GM18909 (cell line): ENCODE measurements at regions not wholly inside any gene's neighbourhood (a gene's known extent, or its start where the extent isn't known, plus 50 kb on each side); places are given as distances from the start of the nearest gene placed in this dataset.

ENCODE experiments used
- ATAC-seq: cut with Tn5 transposase; IDR thresholded peaks from one replicate; pipeline ENCODE4 v1.9.1; 2021; ENCODE audit warnings: mild to moderate bottlenecking; ENCODE audit not compliant: unreplicated experiment, poor library complexity

DNA sequence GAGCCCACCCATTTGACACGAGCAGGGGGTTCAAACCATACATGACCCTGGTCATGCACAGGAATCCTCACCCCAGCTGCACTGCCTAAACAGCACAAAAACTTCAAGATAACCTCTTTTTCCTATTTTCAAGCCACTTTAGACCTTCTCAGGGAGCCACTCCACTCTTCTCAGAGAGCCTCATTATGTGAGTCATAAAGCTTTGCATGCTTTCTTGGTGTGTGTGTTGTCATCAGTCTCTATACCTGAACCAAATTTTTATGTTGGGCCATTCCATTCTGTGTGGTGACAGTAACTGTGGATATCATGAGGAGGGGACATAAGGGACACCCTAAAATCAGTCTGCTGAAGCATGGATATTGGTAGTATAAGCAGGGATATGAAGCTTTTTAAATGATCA is 769.5 kb upstream of the API5 start:
- no peak for ATAC-seq

DNA sequence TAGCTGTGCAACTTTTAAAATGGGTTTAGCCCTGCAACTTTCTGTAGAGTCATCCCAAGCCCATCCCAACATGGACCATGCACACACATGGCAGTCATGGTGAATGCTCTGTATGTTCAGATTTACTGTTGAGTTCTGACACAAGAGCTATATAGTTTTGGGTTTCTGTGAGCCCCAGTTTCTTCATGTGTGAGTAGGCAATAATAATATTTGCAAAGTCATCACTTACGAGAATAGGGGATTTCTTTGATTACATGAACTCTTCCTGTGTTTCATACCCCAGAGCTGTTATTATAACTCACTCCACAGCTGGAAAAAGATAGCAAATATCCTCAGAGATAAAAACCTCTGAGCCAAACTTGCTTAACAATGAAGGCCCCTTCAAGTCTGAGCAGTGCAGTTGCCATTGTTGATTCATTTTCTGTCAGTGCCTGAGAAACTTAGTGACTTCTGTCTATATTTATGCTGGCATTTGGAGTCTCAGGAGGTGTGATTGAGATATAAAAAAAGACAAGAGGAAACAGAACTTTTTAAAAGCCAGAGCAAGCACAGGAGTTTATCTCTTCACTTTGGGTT is 767.9 kb upstream of the API5 start:
- ATAC-seq = no peak

DNA sequence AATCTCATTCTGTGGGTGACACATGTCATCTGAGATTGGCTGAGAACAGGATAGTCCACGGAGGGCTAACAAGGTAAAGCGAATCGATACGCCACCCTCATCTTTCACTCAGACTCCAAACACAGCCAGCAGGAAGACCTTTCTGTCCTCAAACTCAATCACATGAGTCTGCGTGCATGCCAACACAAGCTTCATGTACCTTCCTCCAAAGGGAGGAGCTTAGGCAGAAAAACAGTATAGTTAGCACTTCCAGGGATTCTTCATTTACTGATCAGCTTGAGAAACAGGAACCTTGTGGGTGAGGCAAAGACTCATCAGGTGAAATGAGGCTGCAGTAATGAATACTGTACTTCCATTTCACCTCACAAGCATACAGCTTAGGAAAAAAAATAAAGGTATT is 767.1 kb upstream of the API5 start:
- no peak for ATAC-seq

DNA sequence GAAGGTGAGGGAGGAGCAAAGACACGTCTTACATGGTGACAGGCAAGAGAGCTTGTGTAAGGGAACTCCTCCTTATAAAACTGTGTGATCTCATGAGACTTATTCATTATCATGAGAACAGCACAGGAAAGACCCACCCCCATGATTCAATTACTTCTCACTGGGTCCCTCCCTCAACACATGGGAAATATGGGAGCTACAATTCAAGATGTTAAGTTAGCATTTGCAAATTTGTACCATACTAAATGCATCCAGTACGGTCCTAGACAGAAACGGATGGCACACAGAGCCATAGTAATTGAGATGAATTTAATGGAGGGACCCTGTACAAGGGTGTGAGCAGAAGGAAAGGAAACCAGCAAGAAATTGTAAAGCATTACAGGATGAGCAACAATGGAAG is 765.8 kb upstream of the API5 start:
- ATAC-seq = no peak

DNA sequence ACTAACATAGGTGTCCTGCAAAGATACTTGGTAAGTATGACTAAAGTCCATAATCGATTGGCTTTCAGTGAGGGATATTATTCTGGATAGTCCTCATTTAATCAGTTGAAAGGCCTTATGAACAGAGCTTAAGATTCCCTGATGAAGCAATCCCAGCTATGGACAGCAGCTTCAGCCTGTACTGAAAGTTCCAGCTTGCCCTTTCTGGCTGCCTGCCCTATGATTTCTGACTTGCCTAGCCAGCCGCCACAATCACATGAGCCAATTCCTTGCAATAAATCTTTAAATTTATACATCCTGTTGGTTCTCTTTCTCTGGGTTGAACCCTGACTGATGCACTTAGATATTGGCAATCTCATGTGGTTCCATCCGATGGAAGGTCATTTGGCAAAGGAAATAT is 759.0 kb upstream of the API5 start:
- no peak for ATAC-seq

DNA sequence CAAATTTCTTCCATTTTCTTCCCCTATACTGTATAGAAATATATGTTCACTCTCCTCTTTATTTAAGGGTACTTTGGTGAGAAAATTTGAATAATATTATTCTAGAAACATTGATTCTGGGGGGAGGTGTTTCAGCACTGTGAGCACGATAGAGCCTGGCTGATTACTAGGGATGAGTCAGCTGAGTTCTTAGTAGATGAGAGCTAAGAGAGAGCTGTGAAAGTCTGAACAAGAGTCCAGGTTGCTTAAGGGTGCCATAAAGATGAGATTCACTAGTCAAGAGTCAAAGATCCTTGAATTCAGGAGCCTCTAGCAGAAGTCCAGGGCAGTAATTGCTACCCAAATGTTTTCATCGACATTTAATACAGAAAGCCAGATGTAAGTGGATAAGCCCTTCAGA is 756.6 kb upstream of the API5 start:
- no peak for ATAC-seq

DNA sequence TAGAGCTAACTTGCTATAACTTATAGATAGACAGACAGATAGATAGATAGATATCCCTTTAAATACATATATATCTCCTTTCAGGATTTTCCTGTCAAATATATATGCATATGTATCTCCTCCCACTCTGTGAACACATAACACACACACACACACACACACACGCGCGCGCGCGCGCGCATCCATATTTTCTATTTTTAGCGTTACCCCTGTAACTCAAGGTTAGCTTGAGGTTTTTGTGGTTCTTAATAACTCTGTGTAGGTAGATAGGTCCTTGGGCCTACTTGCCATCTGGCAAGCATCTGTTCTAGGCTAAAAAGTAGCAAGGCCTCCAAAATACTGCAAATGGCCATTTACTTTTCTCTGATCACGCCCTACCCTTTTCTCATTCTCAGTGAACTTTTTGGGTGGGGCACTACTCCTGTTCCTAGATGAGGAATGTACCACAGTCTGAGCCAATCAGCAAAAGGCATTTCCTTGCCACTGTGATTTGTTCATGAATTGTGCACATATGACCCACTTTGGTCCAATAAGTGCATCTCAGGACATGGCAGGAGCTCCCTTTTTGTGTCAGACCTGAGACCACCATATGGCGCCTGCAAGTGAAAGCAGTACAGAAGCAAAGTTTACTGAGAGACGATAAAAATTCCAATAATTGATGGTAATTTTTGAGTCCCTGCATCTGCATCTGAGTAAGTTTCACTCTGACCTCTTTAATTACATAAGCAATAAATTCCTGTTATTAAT is 740.5 kb upstream of the API5 start:
- ATAC-seq = no peak

DNA sequence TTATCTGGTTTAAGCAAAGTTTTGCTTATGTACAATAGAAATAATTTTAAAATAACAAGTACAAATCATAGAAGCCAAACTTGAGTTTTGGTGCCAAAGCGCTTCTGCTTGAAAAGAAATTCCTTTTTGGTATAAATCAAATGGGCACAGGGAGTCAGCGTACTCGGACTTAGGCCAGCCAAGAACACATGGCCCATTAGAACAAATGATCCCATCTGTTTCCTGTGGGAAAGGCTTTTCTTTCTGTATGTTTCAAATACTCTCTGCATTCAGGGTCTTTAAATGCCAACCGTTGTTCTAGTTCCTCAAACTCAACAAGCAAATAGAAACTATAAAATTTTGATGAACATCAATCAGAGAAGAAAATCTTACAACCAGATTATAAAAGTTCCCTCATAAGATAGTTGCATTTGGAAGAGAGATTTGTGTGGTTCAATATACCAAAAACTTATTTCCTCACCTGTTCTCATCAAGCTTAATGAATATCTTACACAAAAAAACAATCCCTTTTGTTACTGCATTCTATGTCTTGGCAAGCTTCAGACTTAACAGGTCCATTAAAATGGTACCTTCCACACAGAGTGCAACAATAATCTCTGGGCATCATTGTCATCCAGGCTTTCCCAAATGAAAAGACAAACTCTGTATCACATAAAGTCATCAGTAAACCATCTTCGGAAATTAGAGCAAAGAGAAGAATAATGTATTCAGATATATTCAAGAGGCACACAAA is 739.8 kb upstream of the API5 start:
- ATAC-seq = no peak

DNA sequence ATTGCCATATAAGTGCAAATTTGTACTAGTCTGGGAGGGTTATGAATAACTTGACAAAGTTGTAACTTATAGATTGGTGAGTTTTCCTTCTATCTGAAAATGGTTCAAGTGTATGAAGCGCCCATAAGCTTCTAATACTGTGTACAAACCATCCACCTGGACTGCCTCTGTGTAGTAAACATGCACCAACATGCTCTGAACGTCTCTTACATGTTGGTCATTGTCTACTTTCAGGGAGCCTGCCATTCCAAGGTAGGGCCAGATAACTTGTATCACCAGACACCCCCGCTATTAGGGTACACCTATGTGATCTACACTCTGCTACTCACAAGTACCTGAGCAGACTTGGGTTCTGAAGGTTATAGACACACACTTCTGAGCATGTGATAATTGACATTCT is 735.5 kb upstream of the API5 start:
- no peak for ATAC-seq

DNA sequence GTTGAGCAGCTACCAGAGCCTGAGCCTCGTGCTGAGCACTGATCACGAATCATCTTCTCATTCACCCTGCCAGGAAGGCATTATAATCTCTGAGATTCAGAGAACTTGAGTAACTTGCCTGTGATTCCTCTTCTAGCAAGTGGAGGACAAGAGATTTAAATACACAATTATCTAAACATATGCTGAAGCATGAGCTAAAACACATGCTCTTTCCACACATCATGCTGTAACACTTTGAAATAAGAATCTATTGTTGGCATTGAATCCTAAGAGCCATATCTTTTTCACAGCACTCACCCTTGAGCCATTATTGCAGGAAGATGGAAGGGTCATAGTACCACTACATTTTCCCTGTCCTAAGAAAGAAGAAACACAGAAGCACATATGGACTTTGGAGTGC is 722.5 kb upstream of the API5 start:
- ATAC-seq = no peak

DNA sequence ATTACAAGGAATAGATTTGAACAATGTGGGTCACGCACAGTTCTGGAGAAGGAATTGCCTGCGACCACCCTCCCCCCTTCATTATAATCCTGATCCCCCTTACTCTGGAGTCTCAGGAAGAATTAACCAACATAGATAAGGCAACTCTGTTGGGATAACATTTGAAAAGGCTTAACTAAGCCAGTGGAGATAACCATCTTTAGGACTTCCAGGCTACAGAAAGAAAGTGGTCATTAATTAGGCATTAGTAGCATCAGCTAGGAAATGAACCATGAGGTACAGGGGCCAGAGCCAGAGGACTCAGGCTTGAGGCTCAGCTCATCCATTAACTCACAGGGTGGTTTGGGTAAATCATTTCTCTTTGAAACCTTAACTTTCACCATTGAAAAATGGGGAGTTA is 720.0 kb upstream of the API5 start:
- ATAC-seq = no peak

DNA sequence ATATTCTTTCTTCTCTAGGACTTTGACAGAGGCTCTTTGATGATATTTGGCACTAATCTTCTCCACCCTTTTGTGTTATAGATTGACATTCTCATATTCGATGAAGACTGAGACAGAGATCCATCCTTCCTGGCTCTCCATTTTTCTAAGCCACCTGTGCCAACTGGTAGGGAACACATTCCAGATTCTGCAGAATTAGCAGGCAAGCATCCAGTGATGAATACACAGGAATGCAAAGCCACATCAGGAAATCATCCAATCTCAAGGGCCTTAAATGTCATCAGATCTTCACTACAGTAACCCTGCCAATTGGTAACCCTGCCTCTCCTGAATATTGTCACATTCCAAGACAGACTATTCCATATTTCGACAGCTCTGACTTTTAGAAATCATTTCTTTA is 718.4 kb upstream of the API5 start:
- ATAC-seq = no peak

DNA sequence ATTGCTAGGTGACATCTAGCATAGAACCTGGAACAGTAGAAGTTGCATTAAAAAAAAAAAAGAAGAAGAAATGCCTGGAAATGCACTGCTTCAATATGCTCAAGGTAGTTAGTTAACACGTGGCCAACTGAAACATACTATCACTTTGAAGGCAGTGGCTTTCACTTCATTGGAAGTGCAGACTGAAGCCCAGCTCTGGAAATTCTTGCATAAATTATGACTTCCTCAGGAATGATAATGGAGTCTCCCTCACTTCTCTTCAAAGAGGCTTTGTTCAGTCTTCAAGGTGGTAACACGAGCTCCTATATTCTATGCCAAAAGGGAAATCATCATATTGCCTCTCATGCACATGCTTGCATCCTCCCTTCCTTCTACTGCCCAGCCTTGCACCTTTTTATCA is 715.9 kb upstream of the API5 start:
- no peak for ATAC-seq

DNA sequence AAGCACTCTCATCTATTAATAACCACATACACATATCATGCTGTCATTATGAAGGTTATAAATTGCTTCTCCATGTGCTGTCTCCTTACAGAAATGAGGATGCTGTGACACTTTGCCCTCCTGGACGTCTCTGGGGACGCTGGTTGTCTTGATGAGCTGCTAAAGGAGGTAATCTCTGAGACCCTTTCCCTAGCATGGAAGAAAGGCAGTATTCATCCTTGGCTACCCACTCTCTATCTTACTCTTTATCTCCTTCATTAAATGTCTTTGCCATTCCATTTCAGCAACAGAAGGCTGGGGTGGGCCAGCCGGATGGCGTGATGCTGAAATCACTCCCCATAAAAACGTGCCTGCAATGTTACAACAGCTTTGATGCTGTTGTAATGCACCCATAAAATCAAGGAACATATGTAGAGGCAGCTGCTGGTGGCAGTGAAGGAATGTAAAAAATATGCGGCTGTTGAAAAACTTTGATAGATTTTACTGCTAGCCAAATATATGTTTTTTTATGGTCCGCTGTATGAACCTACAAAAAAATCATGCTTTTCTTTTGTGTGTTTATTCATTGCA is 715.1 kb upstream of the API5 start:
- no peak for ATAC-seq

DNA sequence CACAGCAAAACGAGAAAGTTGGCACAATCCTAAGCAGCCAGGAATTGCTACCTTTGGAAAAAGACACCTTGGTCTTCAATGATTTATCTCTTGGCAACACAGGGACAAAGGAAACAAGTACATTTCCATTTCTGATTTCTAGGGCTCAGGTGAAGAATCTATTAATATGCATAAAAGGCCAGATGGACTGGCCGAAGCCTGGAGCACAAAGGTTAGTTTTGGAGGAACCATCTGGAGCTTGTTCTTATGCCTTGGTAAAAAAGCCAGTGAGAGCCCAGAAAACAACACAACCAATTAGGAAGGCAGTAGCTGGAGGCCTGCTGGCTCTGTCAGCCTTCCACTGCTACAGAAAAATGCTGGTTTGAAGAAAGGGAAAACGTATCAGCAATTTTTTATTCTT is 713.5 kb upstream of the API5 start:
- no peak for ATAC-seq

DNA sequence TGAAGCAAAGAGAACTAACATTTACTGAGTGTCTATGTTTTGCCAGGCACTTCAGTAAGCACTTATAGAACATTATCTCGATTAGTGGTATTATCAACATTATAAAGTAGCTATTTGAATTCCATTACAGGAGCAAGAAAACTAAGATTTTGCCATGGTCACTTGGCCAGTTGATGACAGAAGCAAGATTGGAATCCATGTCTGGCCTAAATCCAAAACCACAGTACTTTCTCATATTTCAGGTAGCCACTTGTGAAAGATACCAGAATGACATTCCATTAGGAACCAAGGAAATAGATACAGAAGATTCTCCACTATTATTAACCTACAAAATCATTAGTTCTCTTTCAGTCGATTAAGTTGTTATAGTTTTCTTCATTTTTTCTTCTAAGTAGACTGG is 691.0 kb upstream of the API5 start:
- no peak for ATAC-seq

DNA sequence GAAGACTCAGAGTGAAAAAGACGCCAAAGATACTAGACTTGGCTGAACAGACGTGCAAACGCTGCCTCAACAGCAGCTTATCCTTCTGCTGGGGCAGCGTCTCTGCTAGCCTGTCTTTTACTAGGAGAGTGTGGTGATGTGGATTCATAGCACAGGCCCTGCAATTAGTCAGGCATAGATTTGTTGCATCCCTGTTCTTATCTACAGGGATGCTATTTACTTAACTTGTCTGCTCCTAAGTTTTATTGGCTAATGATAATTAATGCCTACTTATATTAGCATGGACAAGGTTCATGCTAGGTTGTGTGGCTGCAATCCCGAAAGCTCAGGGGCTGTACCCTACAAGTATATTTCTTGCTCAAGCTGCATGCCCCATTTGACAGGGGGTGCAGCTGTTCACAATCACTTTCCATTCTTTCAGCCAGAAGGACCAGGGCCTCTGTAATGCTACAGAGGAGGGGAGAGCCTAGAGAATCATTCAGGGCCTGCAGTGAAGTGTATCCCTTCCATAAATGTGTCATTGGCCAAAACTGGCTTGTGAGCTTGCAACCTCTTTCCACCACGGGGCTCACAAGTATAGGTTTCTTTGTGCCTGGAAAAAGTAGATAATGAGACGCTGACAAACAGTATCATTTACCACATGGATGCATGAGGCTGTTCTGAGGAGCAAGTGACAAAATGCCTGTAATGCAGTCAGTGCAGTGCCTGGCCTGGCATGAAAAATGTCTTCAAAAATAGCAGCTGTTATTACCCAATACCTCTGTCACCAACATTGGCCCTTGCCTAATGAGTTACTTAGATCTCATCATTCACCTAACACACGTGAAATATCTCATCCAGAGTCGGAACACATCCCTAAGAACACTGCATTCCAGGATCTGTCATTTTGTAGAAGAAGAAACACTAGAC is 685.8 kb upstream of the API5 start:
- ATAC-seq = no peak

DNA sequence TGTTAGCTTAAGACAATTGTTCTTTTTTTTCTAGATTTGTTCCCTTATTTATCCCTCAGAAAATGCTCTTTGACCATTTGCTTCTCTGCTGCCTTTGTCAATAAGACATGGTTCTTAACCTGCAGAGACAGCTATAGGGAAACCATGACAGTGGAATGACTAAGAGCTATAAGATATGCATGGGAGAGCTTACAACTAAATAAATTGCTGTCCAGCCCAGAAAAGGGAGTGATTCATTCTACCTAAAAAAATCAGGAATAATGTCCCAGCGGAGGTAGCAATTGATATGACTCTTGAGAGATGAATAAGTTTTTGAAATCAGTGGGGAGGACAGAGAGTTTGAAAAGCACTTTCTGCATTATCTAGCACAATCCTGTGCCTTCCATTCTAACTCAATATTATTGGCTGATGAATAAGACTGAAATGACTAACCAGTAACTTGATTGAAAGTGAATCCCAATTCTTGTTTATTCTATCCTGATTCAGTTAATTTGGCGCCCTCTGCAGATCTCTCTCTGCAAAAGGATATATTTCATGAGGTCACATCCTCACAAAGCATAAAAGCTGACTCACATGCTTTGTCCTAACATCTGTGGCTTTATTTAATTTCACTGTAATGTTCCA is 680.5 kb upstream of the API5 start:
- no peak for ATAC-seq

DNA sequence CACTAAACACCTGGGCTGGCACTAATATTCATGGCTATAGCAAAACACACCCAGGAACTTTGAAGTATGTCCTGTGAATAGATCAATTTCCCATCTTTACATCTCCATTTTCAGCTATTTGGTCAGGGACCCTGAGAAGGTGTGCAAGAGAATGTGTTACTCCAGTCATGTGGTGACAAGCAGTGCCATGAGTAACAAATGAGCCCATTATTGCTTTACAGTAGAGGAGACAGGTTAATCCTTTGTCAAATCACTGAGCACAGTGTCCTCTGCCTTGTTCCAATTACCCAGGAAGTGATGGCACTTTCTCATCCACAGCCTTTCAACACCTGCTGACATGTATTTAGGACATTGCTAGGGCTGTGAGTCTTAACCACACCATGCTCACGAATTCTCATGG is 664.8 kb upstream of the API5 start:
- ATAC-seq = no peak

DNA sequence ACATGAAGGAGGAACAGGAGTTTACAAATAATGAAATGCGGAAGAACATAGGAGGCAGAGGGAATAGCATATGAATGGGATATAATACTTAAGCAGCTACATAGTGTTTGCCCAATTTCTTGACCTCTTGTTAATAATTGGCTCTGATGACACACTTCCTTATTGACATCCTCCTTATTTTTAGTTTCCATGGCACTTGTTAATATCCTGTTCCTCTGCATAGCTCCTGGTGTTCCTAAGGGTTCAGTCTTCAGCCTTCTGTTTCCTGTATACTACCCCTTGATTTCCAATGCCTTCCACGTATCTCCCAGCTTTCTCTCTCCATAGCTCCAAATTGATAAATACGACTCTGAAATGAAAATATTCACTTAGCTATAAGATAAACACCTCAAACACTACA is 663.8 kb upstream of the API5 start:
- no peak for ATAC-seq
